ENCODE measurements at regions not wholly inside any gene's neighbourhood (a gene's known extent, or its start where the extent isn't known, plus 50 kb on each side); places are given as distances from the start of the nearest gene placed in this dataset.

DNA sequence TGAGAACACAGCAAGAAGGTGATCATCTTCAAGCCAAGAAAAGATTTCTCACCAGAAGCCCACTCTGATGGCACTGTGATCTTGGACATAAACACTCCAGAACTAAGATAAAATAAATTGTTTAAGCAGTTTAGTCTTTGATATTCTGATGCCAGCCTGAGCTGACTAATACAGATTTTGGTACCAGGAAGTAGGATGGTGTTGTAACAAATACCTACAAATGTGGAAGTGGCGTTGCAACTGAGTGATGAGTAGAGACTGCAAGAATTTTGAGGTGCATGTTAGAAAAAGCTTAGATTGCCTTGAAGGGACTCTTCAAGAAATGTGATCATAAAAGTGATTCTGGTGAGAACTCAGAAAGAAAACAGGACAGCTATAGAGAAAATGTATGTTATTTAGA, 592.4 kb upstream of the DAB2 start:
- H3K4me2 ChIP-seq = no peak overlapping the region
- FAIRE-seq = no peak
- no peak for ATAC-seq
- 23% methylated on average over 1 of the region's 1 CpG for WGBS (ENCODE audit: missing lambda C conversion rate)
- CTCF ChIA-PET = no interaction called here
- H3K4me1 ChIP-seq = no peaks in the 10 kb centered on the region
- no peak for TF ChIP-seq MAZ (IDR thresholded peaks at IDR 0.05; ENCODE audit: borderline replicate concordance, low read depth, low read length)
- TF ChIP-seq ZC3H11A (IDR thresholded peaks at IDR 0.05) = no peak
- TF ChIP-seq, protein P1, sequence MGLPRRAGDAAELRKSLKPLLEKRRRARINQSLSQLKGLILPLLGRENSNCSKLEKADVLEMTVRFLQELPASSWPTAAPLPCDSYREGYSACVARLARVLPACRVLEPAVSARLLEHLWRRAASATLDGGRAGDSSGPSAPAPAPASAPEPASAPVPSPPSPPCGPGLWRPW (IDR thresholded peaks at IDR 0.05) = no peak
- no peak for TF ChIP-seq ZSCAN20 (CRISPR knock-in tag; IDR thresholded peaks at IDR 0.05)
- no peak for TF ChIP-seq GATA3 (IDR thresholded peaks at IDR 0.05; ENCODE audit: borderline replicate concordance)
- TF ChIP-seq, protein P2, sequence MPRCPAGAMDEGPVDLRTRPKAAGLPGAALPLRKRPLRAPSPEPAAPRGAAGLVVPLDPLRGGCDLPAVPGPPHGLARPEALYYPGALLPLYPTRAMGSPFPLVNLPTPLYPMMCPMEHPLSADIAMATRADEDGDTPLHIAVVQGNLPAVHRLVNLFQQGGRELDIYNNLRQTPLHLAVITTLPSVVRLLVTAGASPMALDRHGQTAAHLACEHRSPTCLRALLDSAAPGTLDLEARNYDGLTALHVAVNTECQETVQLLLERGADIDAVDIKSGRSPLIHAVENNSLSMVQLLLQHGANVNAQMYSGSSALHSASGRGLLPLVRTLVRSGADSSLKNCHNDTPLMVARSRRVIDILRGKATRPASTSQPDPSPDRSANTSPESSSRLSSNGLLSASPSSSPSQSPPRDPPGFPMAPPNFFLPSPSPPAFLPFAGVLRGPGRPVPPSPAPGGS (IDR thresholded peaks at IDR 0.05) = no peak
- no peak for TF ChIP-seq CBX2 (IDR thresholded peaks at IDR 0.05; ENCODE audit: borderline replicate concordance, low read depth)
- no peak for TF ChIP-seq FOSL2 (IDR thresholded peaks at IDR 0.05)
- TF ChIP-seq FOSL2 (CRISPR knock-in tag; IDR thresholded peaks at IDR 0.05) = no peak
- no peak for TF ChIP-seq JUNB (IDR thresholded peaks at IDR 0.05)
- TF ChIP-seq FOSB (CRISPR knock-in tag; IDR thresholded peaks at IDR 0.05) = no peak
- no peak for TF ChIP-seq RAD21 (conservative IDR thresholded peaks at IDR 0.05 in 1 of 2, IDR thresholded peaks at IDR 0.05 in 1 of 2)
- no peak for TF ChIP-seq JUN (IDR thresholded peaks at IDR 0.05)
- no peak for DNase-seq (ENCODE audit: low read depth in 1 of 2, low spot score in 1 of 2)
- H3K9me3 ChIP-seq = 0 out of 3 replicates have a peak, but pooled peaks cover 5% of the 10 kb centered on the region
- POLR2A ChIA-PET = no interaction called here
- no peak overlapping the region for H3K4me3 ChIP-seq
- no peak overlapping the region for H3K27ac ChIP-seq

DNA sequence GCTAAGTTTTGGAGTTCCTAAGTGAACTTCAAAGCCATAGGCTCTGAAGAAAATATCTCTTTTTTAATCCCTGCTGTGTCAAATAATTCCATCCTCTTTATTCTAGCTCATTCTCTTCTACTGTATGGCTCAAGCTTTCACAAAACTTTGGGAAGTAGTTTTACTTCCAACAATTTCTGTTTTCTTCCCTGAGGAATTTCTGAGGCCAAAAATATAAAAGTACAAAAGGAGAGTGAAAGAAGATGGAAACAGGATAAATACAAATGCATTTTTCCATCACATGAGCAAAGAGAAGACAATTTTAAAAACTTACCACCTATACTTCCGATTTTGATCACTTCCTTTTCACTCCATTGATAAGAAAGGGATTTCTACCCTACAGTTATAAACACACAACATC, 585.7 kb upstream of the DAB2 start:
- ATAC-seq = no peak
- DNase-seq (ENCODE audit: low read depth in 1 of 2, low spot score in 1 of 2) = no peak
- no peak overlapping the region for H3K4me3 ChIP-seq
- 4% methylated on average over 1 of the region's 1 CpG for WGBS (ENCODE audit: missing lambda C conversion rate)
- H3K27ac ChIP-seq = no peak overlapping the region
- no peaks in the 10 kb centered on the region for H3K4me1 ChIP-seq
- ChIA-PET CTCF (no interaction called here), POLR2A (no interaction called here)
- FAIRE-seq = no peak
- H3K4me2 ChIP-seq = no peak overlapping the region
- TF ChIP-seq CEBPB (IDR thresholded peaks at IDR 0.05) = no peak
- TF ChIP-seq CHD2 (IDR thresholded peaks at IDR 0.05; ENCODE audit: low read length, partially characterized antibody) = no peak
- TF ChIP-seq, protein P3, sequence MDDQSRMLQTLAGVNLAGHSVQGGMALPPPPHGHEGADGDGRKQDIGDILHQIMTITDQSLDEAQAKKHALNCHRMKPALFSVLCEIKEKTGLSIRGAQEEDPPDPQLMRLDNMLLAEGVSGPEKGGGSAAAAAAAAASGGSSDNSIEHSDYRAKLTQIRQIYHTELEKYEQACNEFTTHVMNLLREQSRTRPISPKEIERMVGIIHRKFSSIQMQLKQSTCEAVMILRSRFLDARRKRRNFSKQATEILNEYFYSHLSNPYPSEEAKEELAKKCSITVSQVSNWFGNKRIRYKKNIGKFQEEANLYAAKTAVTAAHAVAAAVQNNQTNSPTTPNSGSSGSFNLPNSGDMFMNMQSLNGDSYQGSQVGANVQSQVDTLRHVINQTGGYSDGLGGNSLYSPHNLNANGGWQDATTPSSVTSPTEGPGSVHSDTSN (IDR thresholded peaks at IDR 0.05) = no peak
- no peak for TF ChIP-seq KDM5A (IDR thresholded peaks at IDR 0.05)
- TF ChIP-seq MYC (IDR thresholded peaks at IDR 0.05; ENCODE audit: borderline replicate concordance, low read length) = no peak
- no peak for TF ChIP-seq JUNB (IDR thresholded peaks at IDR 0.05)
- TF ChIP-seq JUN (IDR thresholded peaks at IDR 0.05) = no peak
- TF ChIP-seq EP300 (IDR thresholded peaks at IDR 0.05) = no peak
- TF ChIP-seq, protein P4, sequence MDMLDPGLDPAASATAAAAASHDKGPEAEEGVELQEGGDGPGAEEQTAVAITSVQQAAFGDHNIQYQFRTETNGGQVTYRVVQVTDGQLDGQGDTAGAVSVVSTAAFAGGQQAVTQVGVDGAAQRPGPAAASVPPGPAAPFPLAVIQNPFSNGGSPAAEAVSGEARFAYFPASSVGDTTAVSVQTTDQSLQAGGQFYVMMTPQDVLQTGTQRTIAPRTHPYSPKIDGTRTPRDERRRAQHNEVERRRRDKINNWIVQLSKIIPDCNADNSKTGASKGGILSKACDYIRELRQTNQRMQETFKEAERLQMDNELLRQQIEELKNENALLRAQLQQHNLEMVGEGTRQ (IDR thresholded peaks at IDR 0.05) = no peak
- no peak for TF ChIP-seq GATA3 (IDR thresholded peaks at IDR 0.05; ENCODE audit: borderline replicate concordance)
- TF ChIP-seq FOXS1 (CRISPR knock-in tag; IDR thresholded peaks at IDR 0.05) = no peak
- no peak for TF ChIP-seq POLR2AphosphoS2 (conservative IDR thresholded peaks at IDR 0.05; ENCODE audit: low read length)
- TF ChIP-seq ZFP36 (IDR thresholded peaks at IDR 0.05; ENCODE audit: borderline replicate concordance, partially characterized antibody) = no peak
- TF ChIP-seq BHLHE40 (IDR thresholded peaks at IDR 0.05; ENCODE audit: low read depth, low read length) = no peak
- no peak for TF ChIP-seq SREBF2 (IDR thresholded peaks at IDR 0.05)
- H3K9me3 ChIP-seq = no peaks in the 10 kb centered on the region
